ENCODE measurements at regions not wholly inside any gene's neighbourhood (a gene's known extent, or its start where the extent isn't known, plus 50 kb on each side); places are given as distances from the start of the nearest gene placed in this dataset.
"Not testable (repeated sequence)": the region's sequence is repeated elsewhere in the genome, so short reads cannot be mapped to it uniquely, and the experiment has no call there.

DNA sequence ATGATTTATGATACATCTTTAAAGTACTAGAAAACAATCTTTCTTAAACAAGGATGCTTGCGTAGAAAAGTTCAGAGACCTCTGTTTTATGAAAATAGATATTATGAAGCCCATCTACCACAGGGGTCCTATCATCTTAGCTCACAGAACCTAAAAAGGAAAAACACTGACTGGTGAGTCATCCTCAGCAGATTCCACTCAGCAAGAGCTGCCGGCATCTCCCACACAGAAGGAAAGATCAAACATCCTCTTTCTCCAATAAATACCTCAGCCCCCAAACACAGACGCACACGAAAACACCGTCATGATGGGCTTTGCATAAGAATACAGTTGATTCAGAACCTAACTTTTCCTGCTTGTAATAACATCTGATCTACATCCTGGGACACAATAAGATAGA is 122.7 kb downstream of the PWWP3B start:
- TF ChIP-seq, protein P1, sequence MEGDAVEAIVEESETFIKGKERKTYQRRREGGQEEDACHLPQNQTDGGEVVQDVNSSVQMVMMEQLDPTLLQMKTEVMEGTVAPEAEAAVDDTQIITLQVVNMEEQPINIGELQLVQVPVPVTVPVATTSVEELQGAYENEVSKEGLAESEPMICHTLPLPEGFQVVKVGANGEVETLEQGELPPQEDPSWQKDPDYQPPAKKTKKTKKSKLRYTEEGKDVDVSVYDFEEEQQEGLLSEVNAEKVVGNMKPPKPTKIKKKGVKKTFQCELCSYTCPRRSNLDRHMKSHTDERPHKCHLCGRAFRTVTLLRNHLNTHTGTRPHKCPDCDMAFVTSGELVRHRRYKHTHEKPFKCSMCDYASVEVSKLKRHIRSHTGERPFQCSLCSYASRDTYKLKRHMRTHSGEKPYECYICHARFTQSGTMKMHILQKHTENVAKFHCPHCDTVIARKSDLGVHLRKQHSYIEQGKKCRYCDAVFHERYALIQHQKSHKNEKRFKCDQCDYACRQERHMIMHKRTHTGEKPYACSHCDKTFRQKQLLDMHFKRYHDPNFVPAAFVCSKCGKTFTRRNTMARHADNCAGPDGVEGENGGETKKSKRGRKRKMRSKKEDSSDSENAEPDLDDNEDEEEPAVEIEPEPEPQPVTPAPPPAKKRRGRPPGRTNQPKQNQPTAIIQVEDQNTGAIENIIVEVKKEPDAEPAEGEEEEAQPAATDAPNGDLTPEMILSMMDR (IDR thresholded peaks at IDR 0.05) = not testable (repeated sequence)
- not testable (repeated sequence) for TF ChIP-seq POLR2A (IDR thresholded peaks at IDR 0.05; ENCODE audit: low read length); RARB (CRISPR knock-in tag; IDR thresholded peaks at IDR 0.05)
